ENCODE measurements at regions not wholly inside any gene's neighbourhood (a gene's known extent, or its start where the extent isn't known, plus 50 kb on each side); places are given as distances from the start of the nearest gene placed in this dataset.
"Not testable (repeated sequence)": the region's sequence is repeated elsewhere in the genome, so short reads cannot be mapped to it uniquely, and the experiment has no call there.

- peaks cover 86% of the 10 kb centered on the region for H3K9me3 Mint-ChIP-seq
- TF ChIP-seq, protein P1, sequence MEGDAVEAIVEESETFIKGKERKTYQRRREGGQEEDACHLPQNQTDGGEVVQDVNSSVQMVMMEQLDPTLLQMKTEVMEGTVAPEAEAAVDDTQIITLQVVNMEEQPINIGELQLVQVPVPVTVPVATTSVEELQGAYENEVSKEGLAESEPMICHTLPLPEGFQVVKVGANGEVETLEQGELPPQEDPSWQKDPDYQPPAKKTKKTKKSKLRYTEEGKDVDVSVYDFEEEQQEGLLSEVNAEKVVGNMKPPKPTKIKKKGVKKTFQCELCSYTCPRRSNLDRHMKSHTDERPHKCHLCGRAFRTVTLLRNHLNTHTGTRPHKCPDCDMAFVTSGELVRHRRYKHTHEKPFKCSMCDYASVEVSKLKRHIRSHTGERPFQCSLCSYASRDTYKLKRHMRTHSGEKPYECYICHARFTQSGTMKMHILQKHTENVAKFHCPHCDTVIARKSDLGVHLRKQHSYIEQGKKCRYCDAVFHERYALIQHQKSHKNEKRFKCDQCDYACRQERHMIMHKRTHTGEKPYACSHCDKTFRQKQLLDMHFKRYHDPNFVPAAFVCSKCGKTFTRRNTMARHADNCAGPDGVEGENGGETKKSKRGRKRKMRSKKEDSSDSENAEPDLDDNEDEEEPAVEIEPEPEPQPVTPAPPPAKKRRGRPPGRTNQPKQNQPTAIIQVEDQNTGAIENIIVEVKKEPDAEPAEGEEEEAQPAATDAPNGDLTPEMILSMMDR (IDR thresholded peaks at IDR 0.05) = peak; percentile 17
Measured at GRCh38 chr14:106308839-106309389, 782.5 kb downstream of the TMEM121 start.

DNA sequence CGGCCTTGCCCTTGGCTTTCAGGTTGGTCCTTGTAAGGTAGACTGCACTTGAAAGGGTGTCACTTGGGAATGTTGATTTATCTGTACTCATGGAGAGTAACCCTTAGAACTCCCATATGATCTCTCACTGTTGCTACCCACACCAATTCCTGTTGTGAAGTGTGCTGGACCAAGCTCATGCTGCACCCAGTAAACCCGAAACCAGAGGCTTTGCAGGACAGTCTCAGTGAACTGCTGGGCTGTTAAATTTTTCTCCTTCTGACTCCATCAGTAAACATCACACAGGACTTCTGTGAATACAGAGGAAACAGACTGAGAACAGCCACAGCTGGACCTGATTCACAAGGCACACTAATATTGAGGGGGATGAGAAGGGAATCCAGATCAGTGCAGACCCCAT, 783.0 kb downstream of the TMEM121 start:
- Mint-ChIP-seq H3K4me1 (no peaks in the 10 kb centered on the region), H3K4me3 (no peak overlapping the region), H3K9me3 (peaks cover 86% of the 10 kb centered on the region), H3K36me3 (ENCODE audit: low read depth) (no peaks in the 10 kb centered on the region), H3K27me3 (ENCODE audit: low read depth, poor library complexity) (peaks cover 3% of the 10 kb centered on the region), H3K27ac (no peak overlapping the region)
- TF ChIP-seq, protein P1 (IDR thresholded peaks at IDR 0.05) = no peak
- no peak for DNase-seq

More at GRCh38 chr14:106308839-106309389, 782.5 kb downstream of the TMEM121 start:
- no peaks in the 10 kb centered on the region for H3K36me3 Mint-ChIP-seq (ENCODE audit: low read depth)
- H3K27ac Mint-ChIP-seq = no peak overlapping the region
- H3K4me3 Mint-ChIP-seq = no peak overlapping the region
- H3K27me3 Mint-ChIP-seq (ENCODE audit: low read depth, poor library complexity) = peaks cover 3% of the 10 kb centered on the region
- H3K4me1 Mint-ChIP-seq = no peaks in the 10 kb centered on the region
- DNase-seq = peak; percentile 5

GRCh38 chr14:106315436-106315835, 789.1 kb downstream of the TMEM121 start:
- H3K4me3 Mint-ChIP-seq = no peak overlapping the region
- no peak overlapping the region for H3K27ac Mint-ChIP-seq
- peaks cover 7% of the 10 kb centered on the region for H3K27me3 Mint-ChIP-seq (ENCODE audit: low read depth, poor library complexity)
- H3K36me3 Mint-ChIP-seq (ENCODE audit: low read depth) = no peaks in the 10 kb centered on the region
- peaks cover 91% of the 10 kb centered on the region for H3K9me3 Mint-ChIP-seq
- no peaks in the 10 kb centered on the region for H3K4me1 Mint-ChIP-seq
- TF ChIP-seq, protein P1 (IDR thresholded peaks at IDR 0.05) = no peak
- no peak for DNase-seq

DNA sequence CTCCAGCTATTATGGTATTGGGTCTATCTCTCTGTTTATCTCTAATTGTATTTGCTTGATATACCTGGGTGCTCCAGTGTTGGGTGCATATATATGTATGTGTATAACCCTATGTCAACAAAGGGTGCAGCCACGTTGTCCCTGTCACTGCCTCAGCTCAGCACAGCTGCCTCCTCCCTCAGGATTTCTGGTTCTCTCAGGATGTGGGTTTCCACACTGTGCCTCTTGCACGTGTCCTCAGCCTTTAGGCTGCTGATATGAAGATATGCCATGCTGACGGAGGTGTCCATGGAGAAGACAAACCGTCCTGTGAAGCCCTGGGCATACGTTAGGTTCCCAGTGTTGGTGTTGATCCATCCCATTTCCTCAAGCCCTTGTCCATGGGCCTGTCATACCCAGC, 791.2 kb downstream of the TMEM121 start:
- peaks cover 4% of the 10 kb centered on the region for H3K27me3 Mint-ChIP-seq (ENCODE audit: low read depth, poor library complexity)
- H3K4me1 Mint-ChIP-seq = no peaks in the 10 kb centered on the region
- no peak for DNase-seq
- TF ChIP-seq, protein P1 (IDR thresholded peaks at IDR 0.05) = no peak
- no peaks in the 10 kb centered on the region for H3K36me3 Mint-ChIP-seq (ENCODE audit: low read depth)
- H3K27ac Mint-ChIP-seq = no peak overlapping the region
- peaks cover 98% of the 10 kb centered on the region for H3K9me3 Mint-ChIP-seq
- no peak overlapping the region for H3K4me3 Mint-ChIP-seq

DNA sequence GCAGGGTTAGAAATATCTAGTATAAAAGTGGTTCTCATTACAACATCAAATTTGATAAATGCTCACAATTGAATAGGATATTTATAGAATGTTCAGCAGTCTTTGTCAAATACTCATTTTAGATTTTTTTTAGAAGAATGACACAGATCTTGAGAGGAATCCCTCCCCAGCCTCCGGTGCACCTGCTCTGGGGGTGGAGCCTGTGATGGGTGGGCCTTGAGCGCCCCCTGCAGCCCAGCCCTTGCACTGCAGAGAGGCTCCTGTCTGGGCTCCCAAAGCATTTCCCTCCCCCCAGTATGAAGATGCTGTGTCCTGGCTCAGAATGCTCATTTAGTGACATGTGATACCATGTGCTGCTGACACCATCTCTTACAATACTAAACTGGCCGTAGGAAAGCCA, 792.3 kb downstream of the TMEM121 start:
- H3K4me3 Mint-ChIP-seq = no peak overlapping the region
- no peaks in the 10 kb centered on the region for H3K36me3 Mint-ChIP-seq (ENCODE audit: low read depth)
- H3K27me3 Mint-ChIP-seq (ENCODE audit: low read depth, poor library complexity) = peaks cover 4% of the 10 kb centered on the region
- TF ChIP-seq, protein P1 (IDR thresholded peaks at IDR 0.05) = no peak
- DNase-seq = no peak
- no peaks in the 10 kb centered on the region for H3K4me1 Mint-ChIP-seq
- H3K27ac Mint-ChIP-seq = no peak overlapping the region
- peaks cover 98% of the 10 kb centered on the region for H3K9me3 Mint-ChIP-seq

GRCh38 chr14:106323970-106324369, 797.6 kb downstream of the TMEM121 start:
- DNase-seq; H3K4me3 Mint-ChIP-seq; H3K27me3 Mint-ChIP-seq (ENCODE audit: low read depth, poor library complexity); H3K36me3 Mint-ChIP-seq (ENCODE audit: low read depth); H3K27ac Mint-ChIP-seq; H3K4me1 Mint-ChIP-seq: not testable (repeated sequence)
- peaks cover 100% of the 10 kb centered on the region for H3K9me3 Mint-ChIP-seq
